ENCODE measurements at regions not wholly inside any gene's neighbourhood (a gene's known extent, or its start where the extent isn't known, plus 50 kb on each side); places are given as distances from the start of the nearest gene placed in this dataset.

DNA sequence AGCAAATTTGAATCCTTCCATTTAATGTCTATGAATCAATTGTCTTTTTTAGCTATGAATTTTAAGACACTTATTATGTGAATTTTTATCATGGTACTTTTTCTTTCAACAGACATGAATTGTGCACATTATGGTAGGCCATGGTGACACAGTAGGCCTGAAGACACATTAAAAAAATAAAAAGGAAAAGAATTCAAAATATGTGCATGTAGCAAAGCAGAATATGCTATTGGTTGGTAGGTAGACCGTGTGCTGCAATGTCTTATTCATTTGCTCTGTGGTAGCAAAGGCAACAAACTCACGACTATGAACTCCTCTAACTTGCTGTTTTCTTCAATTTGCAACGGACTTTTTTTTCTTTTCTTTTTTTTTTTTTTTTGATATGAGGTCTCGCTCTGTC, 50.0 kb upstream of the EPHA3 start:
- no peak for DNase-seq

Data from fibroblast of skin of abdomen (primary cell).